Dedifferentiated amniotic fluid mesenchymal stem cell (primary cell): ENCODE measurements at regions not wholly inside any gene's neighbourhood (a gene's known extent, or its start where the extent isn't known, plus 50 kb on each side); places are given as distances from the start of the nearest gene placed in this dataset.
"Not testable (repeated sequence)": the region's sequence is repeated elsewhere in the genome, so short reads cannot be mapped to it uniquely, and the experiment has no call there.

Experiments
- DNase-seq: peaks from one replicate; pipeline ENCODE4 v3.0.0-alpha.2; 2016; ENCODE audit errors: extremely low spot score

- DNase-seq = not testable (repeated sequence)
These were observed 137.7 kb downstream of the CRLF3 start for GRCh38 chr17:30686538-30687479.

GRCh38 chr17:30682280-30682679 is 142.2 kb downstream of the CRLF3 start:
- not testable (repeated sequence) for DNase-seq

- DNase-seq = not testable (repeated sequence)
These were observed 143.8 kb downstream of the CRLF3 start for GRCh38 chr17:30680681-30681080.

GRCh38 chr17:30677550-30678249 is 146.8 kb downstream of the CRLF3 start:
- DNase-seq = no peak

GRCh38 chr17:30675777-30676492 is 148.6 kb downstream of the CRLF3 start:
- not testable (repeated sequence) for DNase-seq

GRCh38 chr17:30669217-30669649 is 155.3 kb downstream of the CRLF3 start:
- not testable (repeated sequence) for DNase-seq

- not testable (repeated sequence) for DNase-seq
These were observed 155.9 kb downstream of the CRLF3 start for GRCh38 chr17:30668360-30669181.

- not testable (repeated sequence) for DNase-seq
These were observed 156.7 kb downstream of the CRLF3 start for GRCh38 chr17:30667657-30668359.

GRCh38 chr17:30666838-30667656 is 157.4 kb downstream of the CRLF3 start:
- DNase-seq = not testable (repeated sequence)

- not testable (repeated sequence) for DNase-seq
These were observed 160.6 kb downstream of the CRLF3 start for GRCh38 chr17:30663727-30664455.

- DNase-seq = not testable (repeated sequence)
These were observed 167.3 kb downstream of the CRLF3 start for GRCh38 chr17:30657148-30657547.

GRCh38 chr17:30653038-30653437 is 171.5 kb downstream of the CRLF3 start:
- DNase-seq = not testable (repeated sequence)

GRCh38 chr17:30650149-30650548 is 172.9 kb downstream of the GOSR1 start:
- DNase-seq = not testable (repeated sequence)

GRCh38 chr17:30648015-30648620 is 170.9 kb downstream of the GOSR1 start:
- not testable (repeated sequence) for DNase-seq

GRCh38 chr17:30645875-30646274 is 168.7 kb downstream of the GOSR1 start:
- not testable (repeated sequence) for DNase-seq

GRCh38 chr17:30644713-30645112 is 167.5 kb downstream of the GOSR1 start:
- not testable (repeated sequence) for DNase-seq

- not testable (repeated sequence) for DNase-seq
These were observed 167.1 kb downstream of the GOSR1 start for GRCh38 chr17:30644287-30644686.

- not testable (repeated sequence) for DNase-seq
These were observed 164.2 kb downstream of the GOSR1 start for GRCh38 chr17:30641428-30641827.
